WERI-Rb-1 (cell line): ENCODE measurements at regions not wholly inside any gene's neighbourhood (a gene's known extent, or its start where the extent isn't known, plus 50 kb on each side); places are given as distances from the start of the nearest gene placed in this dataset.
A peak's percentile ranks its signal among the peaks of the same experiment; 100 is the strongest.

Experiments
- DNase-seq: peaks from one replicate; pipeline ENCODE4 v3.0.0-alpha.2; 2020
- H3K27ac ChIP-seq: fragments of 250-450 bp; sonication (Bioruptor Pico); 2 replicates; pipeline ENCODE4 v1.5.1; 2020; ENCODE audit warnings: mild to moderate bottlenecking, moderate library complexity
- H3K27me3 ChIP-seq: fragments of 250-450 bp; sonication (Bioruptor Pico); 2 replicates; pipeline ENCODE4 v1.5.1; 2021; ENCODE audit warnings: mild to moderate bottlenecking, low read depth, moderate library complexity; ENCODE audit not compliant: insufficient read depth, severe bottlenecking
- H3K36me3 ChIP-seq: fragments of 250-450 bp; sonication (Bioruptor Pico); 2 replicates; pipeline ENCODE4 v1.5.1; 2020; ENCODE audit warnings: mild to moderate bottlenecking, moderate library complexity
- H3K4me3 ChIP-seq: 2 replicates; pipeline ENCODE4 v1.5.1; 2011; ENCODE audit warnings: low read depth, mild to moderate bottlenecking, control low read depth, low read length
- H3K9me3 ChIP-seq: fragments of 250-450 bp; sonication (Bioruptor Pico); 2 replicates; pipeline ENCODE4 v1.5.1; 2021; ENCODE audit warnings: mild to moderate bottlenecking, moderate library complexity; ENCODE audit not compliant: severe bottlenecking
- TF ChIP-seq, protein P1 (sequence below): IDR thresholded peaks from 2 replicates; pipeline ENCODE4 v1.5.1; 2011; ENCODE audit warnings: low read depth, mild to moderate bottlenecking, control low read depth, inconsistent platforms, low read length

DNA sequence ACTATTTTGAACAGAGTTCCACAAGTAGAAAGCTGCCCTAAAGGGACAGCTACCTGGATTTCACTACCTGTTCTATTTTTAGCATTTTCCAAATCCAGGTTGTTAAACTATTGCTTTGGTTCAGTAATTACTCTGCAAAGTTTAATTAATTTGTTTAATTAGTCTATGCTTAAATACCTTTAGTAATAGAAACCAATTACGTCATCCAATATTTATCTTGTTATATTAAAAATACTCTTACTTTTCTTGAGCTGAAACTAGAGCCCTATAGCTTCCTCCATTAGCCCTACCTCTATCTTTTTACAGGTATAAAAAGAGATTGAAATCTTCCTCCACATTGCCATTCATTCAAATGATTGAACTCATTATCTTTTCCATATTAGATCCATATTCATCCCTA lies 514.6 kb downstream of the DSC3 start:
- H3K27me3 ChIP-seq: no peaks in the 10 kb centered on the region
- no peaks in the 10 kb centered on the region for H3K36me3 ChIP-seq
- no peak overlapping the region for H3K4me3 ChIP-seq
- DNase-seq: no peak
- H3K27ac ChIP-seq: no peak overlapping the region
- TF ChIP-seq, protein P1, sequence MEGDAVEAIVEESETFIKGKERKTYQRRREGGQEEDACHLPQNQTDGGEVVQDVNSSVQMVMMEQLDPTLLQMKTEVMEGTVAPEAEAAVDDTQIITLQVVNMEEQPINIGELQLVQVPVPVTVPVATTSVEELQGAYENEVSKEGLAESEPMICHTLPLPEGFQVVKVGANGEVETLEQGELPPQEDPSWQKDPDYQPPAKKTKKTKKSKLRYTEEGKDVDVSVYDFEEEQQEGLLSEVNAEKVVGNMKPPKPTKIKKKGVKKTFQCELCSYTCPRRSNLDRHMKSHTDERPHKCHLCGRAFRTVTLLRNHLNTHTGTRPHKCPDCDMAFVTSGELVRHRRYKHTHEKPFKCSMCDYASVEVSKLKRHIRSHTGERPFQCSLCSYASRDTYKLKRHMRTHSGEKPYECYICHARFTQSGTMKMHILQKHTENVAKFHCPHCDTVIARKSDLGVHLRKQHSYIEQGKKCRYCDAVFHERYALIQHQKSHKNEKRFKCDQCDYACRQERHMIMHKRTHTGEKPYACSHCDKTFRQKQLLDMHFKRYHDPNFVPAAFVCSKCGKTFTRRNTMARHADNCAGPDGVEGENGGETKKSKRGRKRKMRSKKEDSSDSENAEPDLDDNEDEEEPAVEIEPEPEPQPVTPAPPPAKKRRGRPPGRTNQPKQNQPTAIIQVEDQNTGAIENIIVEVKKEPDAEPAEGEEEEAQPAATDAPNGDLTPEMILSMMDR: no peak
- H3K9me3 ChIP-seq: no peaks in the 10 kb centered on the region

DNA sequence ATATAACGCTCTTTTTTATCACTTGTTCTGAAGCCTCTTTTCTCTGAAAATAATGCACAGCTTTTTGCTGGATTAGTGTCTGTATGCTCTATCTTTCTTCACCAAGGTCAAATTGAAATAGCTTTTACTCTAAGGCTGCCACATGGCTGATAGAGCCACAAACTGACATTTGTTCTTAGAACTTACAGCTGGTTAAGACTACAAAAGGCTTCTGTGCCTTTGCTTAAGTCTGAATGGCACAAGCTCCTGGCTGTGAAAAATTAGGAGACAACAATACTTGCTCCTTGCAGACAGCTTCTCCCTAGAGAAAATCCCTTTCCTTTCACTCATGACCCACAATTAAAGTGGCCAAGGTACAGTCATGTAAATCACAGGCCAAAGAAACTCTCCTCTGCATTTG lies 515.3 kb downstream of the DSC3 start:
- TF ChIP-seq, protein P1: no peak
- no peak for DNase-seq
- H3K27ac ChIP-seq: no peak overlapping the region
- no peak overlapping the region for H3K4me3 ChIP-seq
- no peaks in the 10 kb centered on the region for H3K27me3 ChIP-seq
- H3K9me3 ChIP-seq: no peaks in the 10 kb centered on the region
- no peaks in the 10 kb centered on the region for H3K36me3 ChIP-seq

DNA sequence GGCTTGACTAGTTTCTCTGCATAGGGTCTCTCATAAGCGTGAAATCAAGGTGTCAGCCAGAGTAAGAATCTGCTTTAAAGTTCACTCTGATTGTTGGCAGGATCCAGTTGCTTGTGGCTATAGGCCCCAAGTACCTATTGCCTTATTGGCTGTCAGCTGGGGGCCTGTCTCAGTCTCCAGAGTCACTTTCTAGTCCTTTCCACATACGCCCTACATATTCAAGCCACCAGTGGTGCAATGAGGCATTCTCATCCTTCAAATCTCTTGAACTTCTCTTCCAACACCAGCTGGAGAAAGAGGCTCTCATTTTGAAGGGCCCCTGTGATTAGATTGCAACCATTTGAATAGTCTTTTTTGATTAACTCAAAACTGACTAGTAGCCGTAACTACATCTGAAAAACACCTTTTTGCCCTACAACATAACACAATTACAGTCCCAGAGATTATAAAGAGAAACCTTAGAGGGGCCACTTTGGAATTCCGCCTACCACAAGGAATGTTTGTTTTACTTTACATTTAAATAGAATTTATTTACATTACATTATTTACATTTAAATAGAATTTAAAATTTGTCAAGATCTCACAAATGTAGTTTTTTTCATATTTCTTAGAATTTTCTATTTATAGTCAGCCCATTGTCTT lies 520.1 kb downstream of the DSC3 start:
- TF ChIP-seq, protein P1: no peak
- DNase-seq: no peak
- Histone ChIP-seq H3K4me3 (no peak overlapping the region), H3K27me3 (no peaks in the 10 kb centered on the region), H3K27ac (no peak overlapping the region), H3K9me3 (no peaks in the 10 kb centered on the region), H3K36me3 (no peaks in the 10 kb centered on the region)

DNA sequence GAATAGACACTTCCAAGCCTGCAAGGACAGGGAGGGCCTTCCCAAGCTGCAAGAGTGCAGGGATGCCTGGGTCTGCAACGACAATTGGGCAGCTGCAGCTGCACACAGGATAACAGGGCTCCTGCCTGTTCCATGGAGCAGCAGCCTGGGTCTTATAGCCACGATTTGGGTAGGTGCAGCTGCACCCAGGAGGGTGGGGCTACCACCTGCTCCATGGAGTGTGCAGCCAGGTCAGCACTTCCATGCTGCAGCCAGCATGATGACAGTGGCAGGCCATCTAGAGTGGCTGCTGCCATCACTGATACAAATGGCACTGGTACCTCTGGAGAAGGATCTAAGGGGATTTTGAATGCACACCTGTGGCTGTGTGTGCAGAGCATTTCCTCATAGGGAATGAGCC lies 528.5 kb downstream of the DSC3 start:
- Histone ChIP-seq H3K4me3 (no peak overlapping the region), H3K9me3 (no peaks in the 10 kb centered on the region), H3K36me3 (no peaks in the 10 kb centered on the region), H3K27ac (no peak overlapping the region), H3K27me3 (no peaks in the 10 kb centered on the region)
- TF ChIP-seq, protein P1: no peak
- DNase-seq: peak; percentile 29

DNA sequence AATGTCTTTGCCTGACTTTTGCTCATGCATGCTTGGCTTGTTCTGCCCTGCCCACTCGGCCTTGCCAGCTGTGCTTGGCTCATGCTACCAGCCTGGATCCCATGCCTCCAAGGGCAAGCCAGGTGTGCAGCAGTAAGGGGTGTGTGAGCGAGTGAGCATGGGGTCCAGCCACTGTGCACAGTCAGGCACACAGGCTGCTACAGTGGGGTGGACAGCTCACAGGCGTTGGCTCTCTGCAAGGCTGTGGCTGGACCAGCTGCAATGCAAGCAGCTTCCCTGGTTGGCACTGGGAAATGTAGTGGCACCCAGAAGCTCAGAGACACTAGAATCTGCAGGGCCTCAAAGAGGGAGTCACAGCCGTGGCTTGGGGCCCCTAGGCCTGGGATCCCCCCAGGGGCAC lies 529.7 kb downstream of the DSC3 start:
- H3K36me3 ChIP-seq: no peaks in the 10 kb centered on the region
- no peak for DNase-seq
- H3K27me3 ChIP-seq: no peaks in the 10 kb centered on the region
- no peak overlapping the region for H3K27ac ChIP-seq
- TF ChIP-seq, protein P1: no peak
- no peaks in the 10 kb centered on the region for H3K9me3 ChIP-seq
- H3K4me3 ChIP-seq: no peak overlapping the region

DNA sequence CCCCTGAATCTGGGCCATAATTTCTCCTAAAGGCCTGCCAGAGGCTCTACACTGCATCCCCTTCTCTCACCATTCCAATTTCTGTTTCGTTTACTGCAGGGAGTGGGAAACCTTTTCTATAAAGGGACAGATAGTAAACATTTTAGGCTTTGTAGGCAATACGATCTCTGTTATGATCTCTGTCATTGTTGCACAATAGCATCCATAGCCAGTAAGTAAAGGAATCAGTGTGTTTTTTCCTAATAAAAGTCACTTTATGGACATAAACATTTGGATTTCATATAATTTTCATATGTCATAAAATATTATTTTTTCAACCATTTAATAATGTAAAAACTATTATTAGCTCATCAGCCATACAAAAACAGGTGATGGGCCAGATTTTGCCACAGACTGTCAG lies 531.7 kb downstream of the DSC3 start:
- no peaks in the 10 kb centered on the region for H3K9me3 ChIP-seq
- DNase-seq: no peak
- TF ChIP-seq, protein P1: no peak
- H3K4me3 ChIP-seq: no peak overlapping the region
- H3K27ac ChIP-seq: no peak overlapping the region
- H3K27me3 ChIP-seq: no peaks in the 10 kb centered on the region
- no peaks in the 10 kb centered on the region for H3K36me3 ChIP-seq
